ENCODE measurements at regions not wholly inside any gene's neighbourhood (a gene's known extent, or its start where the extent isn't known, plus 50 kb on each side); places are given as distances from the start of the nearest gene placed in this dataset.

DNA sequence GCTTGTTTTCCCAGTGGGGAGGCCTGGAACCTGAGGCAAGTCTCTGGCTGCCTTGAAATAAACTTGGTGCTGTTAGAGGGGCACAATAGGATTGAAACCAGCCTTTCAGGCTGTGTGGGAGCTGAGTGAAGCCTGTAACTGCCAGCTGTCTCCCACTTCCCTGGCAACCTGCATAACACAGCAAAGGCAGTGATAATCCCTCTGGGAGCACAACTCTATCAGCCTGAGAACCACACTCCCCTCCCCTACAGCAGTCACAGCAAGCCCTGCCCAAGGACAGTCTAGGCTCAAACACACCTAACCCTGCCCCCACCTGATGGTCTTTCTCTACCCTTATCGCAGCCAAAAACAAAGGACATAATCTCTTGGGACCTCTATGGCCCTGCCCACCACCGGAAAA, 683.8 kb upstream of the ATXN8OS start:
- DNase-seq, result no peak

DNA sequence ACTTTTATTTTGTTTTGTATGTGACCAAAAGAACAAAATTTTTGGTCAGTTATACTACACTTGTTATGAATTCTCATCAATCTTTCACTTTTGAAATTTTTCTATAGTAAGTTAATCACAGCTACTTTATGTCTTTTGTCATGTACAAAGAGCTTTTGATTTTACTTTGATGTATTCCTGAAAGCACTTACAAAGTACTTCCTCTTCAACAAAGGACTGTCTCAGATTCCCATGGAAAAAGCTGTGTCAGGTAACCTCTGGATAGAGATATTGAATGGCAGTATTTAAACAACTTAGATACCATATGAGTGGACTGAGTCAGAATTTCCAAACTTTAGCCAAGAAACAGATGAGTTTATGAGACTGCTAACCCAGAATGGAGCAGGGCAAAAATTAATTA, 689.3 kb upstream of the ATXN8OS start:
- no peak for DNase-seq

DNA sequence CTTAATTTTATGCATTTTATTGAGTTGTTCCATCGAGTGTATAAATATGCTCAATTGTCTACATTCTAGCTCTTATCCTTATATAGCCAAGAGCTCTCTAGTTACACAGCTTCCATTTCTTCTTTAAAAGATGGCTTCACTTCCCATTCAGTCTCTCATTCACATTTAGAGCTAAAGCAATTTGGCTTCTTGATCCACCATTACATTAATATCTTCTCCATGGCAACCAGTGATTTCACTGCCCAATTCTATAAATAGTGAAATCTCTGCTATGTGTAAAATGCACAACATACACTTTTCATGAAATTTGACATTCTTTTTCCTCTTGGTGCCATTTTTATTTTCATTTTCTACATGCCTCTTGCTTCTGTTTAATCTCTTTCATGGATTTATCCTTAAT, 696.9 kb upstream of the ATXN8OS start:
- DNase-seq, result no peak

DNA sequence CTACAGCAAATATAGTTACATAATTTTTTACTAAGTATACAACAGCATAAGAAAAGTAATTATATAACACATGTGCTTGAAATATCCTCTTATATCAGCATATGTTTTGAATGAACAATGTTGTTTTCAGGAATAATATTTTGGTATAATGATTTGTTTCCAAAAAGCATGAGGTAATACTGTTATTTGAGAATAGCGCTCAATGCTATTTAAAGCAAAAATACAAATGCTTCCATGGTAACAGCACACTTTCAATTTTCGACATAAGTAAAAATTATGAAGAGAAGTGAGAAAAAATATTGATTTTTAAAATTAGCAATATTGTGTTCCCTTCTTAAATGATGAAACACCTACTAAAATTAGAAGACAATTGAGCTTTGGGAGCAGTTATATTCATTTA, 715.9 kb upstream of the ATXN8OS start:
- no peak for DNase-seq

DNA sequence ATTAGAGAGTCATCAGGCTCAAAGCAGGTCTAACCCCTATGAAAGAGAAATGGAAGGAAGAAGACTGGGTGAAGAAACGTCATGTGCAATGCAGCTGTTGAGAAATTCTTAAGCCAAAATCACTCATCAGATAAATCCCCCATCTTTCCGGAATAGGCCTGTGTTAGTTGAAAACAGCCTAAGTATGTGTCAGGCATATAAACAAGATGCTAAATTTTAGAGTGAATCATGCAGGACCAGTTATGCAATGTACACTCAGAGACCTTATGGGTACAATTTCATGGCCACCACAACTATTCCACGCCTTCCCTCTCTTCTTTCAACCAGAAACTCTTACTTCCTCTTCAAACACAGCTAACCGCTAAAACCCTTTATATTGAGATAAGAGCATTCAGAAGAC, 717.7 kb upstream of the ATXN8OS start:
- DNase-seq, result peak; percentile 88

DNA sequence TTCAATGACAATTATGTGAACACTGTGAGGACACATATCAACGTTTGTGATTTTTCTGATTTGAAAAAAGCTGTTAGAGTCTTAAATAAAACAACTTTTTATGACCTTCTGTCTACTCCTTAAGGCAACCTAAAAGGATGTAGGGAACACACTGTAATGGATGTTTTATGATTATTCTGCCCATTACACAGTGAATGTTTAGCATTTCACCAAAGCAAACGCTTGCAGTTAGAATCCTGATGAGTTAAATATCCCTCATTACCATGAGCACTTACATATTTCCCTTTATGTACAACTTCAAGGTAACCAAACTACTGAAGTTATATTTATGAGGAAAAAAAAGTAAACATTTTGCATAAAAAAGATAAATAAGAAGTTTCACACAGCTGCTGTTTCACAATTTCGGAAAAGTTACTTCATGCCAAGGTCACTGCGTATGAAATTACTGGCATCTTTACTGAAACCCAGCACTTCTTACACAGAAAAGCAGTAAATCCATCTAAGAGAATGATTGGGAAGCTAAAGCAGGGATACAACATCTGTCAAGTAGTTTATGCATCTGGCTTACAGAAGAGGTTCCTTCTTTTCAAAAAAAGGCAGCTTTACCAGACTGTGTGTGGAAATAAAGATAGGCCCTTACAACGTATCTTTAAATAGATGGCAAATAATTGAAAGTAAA, 733.7 kb upstream of the ATXN8OS start:
- DNase-seq, result peak; percentile 7

DNA sequence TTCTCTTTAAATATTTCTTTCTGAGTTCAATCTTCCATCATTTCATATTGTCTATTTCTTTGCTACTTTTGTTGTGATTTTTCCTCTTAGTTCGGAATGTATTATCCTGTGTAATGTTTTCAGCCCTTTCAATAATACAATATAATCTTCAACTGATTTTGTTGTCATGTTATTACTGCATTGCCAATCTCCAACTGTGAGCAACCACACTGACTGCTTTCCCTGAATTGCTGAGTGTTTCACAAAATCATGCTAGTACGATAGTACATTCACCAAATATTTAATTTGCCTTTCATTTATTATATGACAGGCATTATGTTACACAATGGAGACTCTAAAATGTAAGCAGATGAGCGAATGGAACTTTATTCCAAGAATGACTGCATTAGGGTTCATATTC, 744.3 kb upstream of the ATXN8OS start:
- DNase-seq, result no peak

DNA sequence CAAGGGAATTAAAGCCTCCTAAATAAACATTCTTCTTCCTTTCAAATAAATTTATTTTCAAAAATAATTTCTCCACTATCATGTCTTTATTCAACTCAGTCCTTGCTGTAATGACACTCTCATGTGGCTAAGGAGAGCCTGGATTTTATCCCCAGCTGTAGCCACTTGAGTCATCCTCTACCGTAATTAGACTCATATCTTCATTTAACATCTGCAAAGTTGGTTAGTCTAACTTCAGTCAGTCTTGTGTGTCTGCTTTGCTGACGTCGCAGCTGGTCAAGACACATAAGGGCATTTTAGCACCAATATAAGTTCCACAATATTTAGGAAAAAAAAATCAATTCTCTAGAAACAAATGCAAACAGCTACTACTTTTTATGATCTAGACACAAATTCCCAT, 776.4 kb upstream of the ATXN8OS start:
- DNase-seq, result peak; percentile 41

DNA sequence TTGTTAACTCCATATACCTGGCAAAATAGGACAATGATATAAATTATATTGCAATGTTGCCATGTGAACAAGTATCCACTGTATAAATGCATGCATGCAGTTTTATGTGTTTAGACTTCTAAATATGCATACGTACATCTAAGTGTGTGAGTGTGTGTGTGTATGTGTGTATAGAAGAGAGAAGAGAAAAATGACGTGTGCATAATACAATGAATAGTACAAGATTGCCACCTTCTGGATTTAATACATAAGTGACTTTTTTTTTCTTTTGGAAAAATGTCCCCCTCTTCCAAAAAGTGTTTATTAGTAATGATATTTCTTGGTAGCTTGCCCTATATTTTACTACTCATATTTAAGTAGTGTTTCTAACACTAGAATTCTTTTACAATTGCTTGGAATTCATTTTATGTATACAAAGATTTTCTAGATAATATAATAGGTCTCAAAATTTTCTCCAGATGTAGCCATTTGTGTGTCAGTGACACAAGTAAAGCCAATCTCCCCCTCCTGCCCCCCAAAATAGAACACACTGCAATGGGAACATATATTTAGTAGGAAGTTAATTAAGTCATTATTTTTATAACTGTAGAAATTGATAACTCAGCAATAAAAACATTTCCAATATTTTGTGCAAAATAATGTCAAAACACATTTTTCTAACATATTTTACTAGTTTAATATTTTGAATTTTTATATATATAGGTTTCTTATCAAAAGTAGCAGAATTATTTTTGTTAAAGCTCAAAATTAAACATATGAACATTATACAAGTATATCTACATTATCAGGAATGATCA, 783.3 kb upstream of the ATXN8OS start:
- peak; percentile 47 for DNase-seq

DNA sequence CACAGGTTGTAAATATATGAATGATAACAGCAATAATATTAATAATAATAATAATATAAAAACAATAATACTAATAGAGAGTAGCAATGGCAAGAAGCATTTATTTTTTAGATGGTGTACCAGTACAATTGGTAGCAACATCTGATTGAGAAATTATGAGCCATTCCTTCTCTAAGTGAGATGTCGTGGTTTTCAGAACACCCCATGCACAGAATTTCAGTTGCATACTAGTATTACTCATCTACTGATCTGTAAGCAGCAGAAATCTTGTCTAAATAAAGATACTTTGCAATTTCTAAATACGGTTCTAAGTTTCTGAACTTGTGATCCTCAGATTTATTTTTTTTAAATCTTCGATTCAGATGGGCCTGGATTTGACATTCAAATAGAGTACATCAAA, 788.0 kb upstream of the ATXN8OS start:
- peak; percentile 62 for DNase-seq

DNA sequence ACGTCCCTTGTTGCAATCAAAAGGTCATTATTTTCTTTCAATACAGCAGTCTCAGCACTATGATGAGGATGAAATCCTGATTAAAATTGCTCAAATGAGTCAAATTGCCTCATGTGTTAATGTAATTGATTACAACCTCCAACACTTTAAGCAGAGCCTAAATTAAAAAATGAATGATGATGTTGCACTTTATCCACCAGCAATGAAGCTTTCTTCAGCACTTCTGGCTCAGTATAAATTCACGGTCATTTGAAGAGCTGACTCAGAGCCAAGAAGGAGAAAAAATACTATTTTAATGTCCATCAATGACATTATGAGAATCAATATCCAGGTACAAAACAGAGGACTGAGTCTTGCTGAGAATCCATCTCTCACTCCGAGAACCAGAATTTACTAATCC, 792.6 kb upstream of the ATXN8OS start:
- no peak for DNase-seq

DNA sequence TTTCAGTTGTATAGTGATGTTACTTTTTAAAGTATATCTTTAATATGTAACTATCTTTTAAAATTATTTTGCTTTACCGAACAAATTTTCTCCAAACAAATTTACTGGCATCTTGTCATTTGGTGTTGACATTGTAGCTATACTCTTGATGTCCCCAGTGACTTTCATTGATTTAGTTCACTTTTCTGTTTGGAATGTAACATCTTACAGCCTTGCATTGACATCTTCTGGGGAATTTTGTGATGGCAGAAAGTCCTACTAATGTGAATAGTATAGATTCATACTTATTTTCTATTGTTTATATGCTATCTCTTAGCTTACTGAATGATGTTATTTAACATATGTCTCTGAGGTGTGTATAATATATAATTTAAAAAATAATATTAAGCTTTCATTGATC, 800.9 kb upstream of the ATXN8OS start:
- DNase-seq, result no peak

DNA sequence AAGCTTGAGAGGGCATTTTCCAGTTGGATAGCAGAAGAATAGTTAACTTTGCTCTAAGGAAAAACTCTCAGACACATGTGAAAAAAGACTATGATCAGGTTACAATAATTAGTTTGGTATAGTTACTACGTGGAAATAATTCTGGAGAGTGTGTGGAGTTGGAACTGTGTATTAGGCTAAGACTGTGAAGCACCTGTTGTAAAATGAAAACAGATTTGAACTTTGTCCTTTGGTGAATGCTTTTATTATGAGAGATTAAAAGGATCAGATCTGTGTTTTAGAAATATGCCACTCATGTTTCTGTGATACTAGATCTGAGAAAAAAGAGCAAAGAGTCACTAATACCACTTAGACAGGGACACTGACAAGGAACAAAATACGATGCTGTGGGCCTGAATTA, 807.5 kb upstream of the ATXN8OS start:
- no peak for DNase-seq

DNA sequence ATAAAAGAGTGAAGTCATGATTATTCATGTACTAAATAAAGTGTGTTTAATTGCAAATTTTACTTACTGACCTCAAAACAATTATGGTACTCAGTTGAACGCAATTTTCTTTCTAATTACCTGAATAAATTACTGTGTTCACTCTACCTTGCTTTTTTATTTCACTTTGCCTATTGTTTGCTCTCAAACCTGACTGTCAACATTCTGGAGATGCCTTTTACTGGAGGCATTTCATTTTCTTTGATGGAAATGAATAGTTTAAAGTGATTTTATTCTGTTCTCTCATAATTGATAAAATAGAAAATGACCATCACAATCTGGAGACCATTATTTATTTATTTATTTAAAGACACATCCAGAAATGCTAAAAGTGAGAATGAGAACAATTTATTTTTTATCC, 811.5 kb upstream of the ATXN8OS start:
- DNase-seq, result no peak

DNA sequence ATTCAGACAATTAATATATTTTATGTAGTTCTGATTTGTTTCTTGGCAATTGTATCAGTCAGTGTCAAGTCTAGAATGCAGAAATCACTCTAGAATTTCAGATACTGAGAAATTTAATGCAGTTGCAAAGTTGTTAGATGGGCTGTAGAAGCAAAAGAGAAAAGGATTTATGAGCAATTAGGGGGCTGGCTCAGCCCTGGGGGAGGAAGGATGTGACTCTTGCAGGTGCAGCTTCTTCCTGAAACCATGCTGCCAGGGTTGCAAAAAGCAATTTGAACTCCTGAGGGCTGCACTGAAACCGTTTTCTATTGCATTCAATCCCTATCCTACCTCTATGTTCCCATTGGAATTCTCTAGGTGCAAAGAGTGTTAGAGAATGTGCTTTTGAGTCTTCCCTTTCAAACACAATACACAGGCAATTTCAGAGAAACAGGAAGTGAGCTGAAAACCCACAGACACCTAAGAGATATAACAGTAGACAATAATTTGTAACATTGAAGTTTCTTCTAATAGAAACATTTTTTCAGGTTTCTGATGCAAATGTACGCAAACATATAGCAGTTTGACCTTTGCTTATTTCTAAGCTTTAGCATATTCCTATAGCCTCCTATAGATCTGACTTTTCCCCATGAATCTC, 814.7 kb upstream of the ATXN8OS start:
- no peak for DNase-seq

DNA sequence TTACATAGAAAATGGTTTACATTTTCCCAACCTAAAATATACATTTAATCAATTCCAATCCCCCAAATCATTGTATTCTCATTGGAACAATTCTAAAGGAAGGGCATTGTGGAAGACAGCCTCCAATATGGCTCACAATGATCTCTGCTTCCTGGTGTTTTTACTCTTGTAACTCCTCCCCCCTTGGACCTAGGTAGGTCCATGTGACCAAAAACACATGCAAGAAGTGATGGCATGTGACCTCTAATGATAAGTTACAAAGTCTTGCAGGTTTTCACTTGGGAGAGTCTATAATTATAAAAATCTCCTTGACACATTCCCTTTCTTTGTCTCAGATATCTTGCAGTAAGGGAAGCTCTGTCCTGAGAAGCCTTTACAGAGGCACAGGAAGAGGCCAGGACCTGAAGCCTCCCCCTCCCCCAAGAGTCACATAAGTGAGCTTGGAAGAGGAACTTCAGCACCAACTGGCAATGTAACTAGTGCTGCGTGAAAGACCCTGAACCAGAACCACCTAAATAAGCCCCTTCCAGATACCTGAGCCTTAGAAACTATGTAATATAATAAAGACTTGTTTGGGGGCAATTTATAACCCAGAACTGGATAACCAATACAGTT, 816.2 kb upstream of the ATXN8OS start:
- DNase-seq, result no peak

DNA sequence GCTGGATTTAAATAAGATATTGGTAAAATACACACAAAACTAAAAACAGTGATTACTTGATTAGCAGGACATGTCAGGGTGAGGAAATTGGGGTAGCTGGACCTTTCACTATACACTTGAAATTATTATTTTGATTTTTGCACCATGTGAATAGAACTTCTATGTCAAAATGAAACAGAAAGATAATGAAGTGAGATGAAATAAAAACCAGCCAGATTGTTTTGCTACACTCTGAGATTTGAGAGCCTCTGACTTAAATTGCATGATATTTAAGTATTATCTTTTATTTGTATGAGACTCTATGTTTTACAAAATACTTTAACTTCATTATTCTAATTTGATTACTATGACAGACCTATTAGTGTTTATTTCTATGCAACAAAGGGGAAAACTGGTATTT, 819.6 kb upstream of the ATXN8OS start:
- no peak for DNase-seq

DNA sequence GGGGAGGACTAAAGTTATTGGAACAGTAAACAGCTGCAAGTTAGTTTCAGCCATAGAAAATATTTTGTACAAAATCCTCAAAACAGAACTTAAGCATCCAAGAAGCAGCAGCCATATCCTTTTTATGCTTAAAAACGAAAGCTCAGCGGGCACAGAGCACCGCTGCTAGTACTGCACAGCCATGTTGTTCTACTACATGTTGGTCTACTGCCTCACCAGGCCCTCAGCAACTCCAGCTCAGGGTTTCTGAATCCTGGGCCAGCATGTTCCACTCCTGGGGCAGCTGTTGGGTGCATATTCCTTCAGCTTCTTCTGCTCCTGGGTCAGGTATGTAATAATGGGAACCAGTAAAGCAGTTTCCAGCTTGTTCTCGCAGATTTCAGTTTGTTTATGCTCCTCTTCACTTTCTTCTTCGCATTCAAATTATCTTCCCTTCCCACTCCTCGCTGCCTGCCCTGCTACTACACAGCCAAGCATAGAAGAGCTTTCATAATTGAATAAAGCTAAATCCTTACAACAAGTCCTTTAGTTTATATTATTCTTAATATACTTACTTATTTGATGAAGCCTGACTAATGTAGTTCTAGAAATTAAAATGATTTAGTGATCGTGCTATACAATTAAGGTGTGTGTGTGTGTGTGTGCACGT, 820.5 kb upstream of the ATXN8OS start:
- no peak for DNase-seq

DNA sequence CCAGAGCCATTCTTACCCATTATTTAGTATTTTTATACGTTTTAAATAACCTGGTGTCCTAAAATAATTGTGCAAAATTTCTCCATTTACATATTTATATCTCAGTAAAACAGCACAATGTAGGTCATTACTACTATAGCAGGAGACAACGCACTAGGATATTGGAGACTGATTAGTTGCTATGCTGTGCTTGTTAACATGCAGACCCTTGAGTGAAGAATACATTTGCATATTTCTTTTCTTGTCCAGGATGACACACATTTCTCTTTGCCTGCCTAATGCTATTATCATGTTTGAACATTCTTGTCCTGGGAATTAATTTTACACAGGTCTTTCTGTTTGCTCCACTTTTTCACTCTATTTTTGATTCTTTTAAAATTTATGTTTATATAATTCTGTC, 823.8 kb upstream of the ATXN8OS start:
- DNase-seq, result no peak

DNA sequence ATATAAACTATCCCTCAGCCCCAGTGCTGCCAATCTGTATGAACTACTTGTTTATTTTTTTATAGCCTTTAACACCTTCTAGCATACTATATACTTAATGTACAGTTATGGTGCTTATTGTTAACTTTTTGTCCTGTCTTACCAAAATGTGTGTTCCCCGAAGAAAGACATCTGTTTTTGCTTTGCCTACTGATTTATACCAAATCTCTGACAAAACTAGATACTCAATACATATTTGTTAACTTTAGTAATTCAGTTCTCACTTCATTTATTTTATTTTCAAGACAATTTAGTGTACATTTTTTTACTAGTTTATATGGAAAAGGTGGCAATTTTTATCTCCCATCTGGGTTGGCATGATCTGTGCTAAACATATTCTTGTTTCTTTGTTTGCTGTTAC, 824.3 kb upstream of the ATXN8OS start:
- DNase-seq, result no peak

DNA sequence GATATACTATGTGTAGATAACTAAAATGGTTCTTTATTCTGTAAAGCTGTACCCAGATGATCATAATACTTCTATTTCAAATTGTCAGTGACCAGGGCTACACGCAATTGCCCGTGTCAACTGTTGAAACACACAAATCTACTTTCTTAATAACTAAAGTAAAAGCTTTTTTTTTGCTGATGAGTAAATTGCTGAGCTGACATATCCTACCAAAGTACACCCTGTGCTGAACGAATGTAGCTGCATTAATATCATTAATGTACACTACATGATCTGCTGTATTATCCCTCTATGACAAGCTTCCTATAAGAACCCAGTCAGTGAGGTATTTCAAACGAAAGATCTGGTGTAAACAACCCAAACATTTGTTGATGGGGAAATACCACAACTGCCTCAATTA, 827.2 kb upstream of the ATXN8OS start:
- no peak for DNase-seq

DNA sequence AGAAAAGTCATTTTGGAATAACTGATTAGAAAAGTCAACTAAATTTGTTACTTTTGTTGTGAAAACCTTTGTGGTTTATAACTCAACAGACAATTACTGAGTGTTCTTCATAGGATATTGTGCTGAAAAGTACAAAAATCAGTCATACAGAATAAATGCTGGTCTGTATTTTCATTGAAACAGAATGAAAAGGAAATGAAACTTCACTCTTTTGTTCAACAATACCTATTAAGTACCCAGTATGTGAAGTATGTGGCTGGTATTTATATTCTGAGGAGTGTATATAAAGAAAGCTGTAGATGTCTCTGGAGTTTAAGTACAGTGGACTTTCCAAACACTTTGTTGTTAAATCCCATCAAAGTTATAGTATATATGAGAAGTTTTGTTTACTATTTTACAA, 828.4 kb upstream of the ATXN8OS start:
- DNase-seq, result no peak

DNA sequence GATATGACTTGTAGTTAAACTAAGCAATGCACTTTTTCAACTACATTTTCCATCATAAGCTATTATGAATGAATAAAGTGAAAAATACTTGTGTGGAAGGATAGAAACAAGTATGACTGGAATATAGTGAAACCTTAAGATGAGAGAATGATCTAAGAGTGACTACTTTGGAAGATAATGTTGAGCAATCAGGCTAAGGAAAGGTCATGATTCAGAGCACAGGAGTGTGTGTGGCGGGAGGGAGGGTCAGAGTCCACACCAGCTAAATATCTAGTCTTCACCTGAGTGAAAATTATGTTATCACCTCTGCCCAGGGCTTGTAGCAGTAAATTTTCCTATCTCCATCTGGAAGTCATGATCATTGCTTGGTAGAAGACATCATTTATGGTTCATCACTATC, 833.4 kb upstream of the ATXN8OS start:
- no peak for DNase-seq

All from fibroblast of skin of abdomen (primary cell).